ENCODE measurements at regions not wholly inside any gene's neighbourhood (a gene's known extent, or its start where the extent isn't known, plus 50 kb on each side); places are given as distances from the start of the nearest gene placed in this dataset.

- Histone ChIP-seq H3K4me1 (no peaks in the 10 kb centered on the region), H3K27me3 (no peaks in the 10 kb centered on the region), H3K9me3 (peaks cover 0 to 2% (median 0%) of the 10 kb centered on the region in 4 donors), H3K36me3 (no peaks in the 10 kb centered on the region), H3K27ac (no peak overlapping the region), H3K4me3 (no peak overlapping the region)
- DNase-seq = no peak
- TF ChIP-seq, protein P1, sequence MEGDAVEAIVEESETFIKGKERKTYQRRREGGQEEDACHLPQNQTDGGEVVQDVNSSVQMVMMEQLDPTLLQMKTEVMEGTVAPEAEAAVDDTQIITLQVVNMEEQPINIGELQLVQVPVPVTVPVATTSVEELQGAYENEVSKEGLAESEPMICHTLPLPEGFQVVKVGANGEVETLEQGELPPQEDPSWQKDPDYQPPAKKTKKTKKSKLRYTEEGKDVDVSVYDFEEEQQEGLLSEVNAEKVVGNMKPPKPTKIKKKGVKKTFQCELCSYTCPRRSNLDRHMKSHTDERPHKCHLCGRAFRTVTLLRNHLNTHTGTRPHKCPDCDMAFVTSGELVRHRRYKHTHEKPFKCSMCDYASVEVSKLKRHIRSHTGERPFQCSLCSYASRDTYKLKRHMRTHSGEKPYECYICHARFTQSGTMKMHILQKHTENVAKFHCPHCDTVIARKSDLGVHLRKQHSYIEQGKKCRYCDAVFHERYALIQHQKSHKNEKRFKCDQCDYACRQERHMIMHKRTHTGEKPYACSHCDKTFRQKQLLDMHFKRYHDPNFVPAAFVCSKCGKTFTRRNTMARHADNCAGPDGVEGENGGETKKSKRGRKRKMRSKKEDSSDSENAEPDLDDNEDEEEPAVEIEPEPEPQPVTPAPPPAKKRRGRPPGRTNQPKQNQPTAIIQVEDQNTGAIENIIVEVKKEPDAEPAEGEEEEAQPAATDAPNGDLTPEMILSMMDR (IDR thresholded peaks at IDR 0.05) = no peak
- TF ChIP-seq POLR2A (IDR thresholded peaks at IDR 0.05) = no peak
These were observed 85.2 kb upstream of the MAX start for GRCh38 chr14:65187421-65188049.

DNA sequence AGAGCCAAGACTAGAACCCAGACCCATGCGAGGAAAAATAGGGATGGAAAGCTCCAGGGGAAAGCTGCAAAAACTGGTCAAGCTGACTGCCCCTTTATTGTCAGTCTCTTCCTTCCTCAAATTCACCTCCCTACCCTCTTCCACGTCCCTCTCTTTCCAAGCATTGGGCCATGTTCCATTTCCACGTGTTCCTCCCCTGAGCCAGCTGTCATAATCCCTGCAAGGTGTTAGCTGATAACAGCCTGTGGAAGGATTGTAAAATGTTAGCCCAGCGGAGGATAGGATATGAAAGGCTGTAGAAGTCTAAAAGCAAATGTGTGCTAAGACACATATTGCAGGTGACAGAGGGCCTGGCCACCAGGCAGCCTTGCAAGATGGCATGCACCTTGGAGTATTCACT is 88.0 kb upstream of the MAX start:
- no peak for TF ChIP-seq POLR2A (IDR thresholded peaks at IDR 0.05)
- TF ChIP-seq, protein P1 (IDR thresholded peaks at IDR 0.05) = no peak
- no peak overlapping the region for H3K27ac ChIP-seq
- no peaks in the 10 kb centered on the region for H3K36me3 ChIP-seq
- no peaks in the 10 kb centered on the region for H3K4me1 ChIP-seq
- no peak overlapping the region for H3K4me3 ChIP-seq
- no peaks in the 10 kb centered on the region for H3K27me3 ChIP-seq
- no peak for DNase-seq
- no peaks in the 10 kb centered on the region for H3K9me3 ChIP-seq

- Histone ChIP-seq H3K9me3 (no peaks in the 10 kb centered on the region), H3K36me3 (no peaks in the 10 kb centered on the region), H3K27me3 (no peaks in the 10 kb centered on the region), H3K27ac (no peak overlapping the region), H3K4me3 (no peak overlapping the region), H3K4me1 (no peaks in the 10 kb centered on the region)
- TF ChIP-seq, protein P1 (IDR thresholded peaks at IDR 0.05) = no peak
- TF ChIP-seq POLR2A (IDR thresholded peaks at IDR 0.05) = no peak
- DNase-seq = no peak
These were observed 89.4 kb upstream of the MAX start for GRCh38 chr14:65191716-65192115.

- H3K9me3 ChIP-seq = no peaks in the 10 kb centered on the region
- DNase-seq = no peak
- no peaks in the 10 kb centered on the region for H3K4me1 ChIP-seq
- H3K27me3 ChIP-seq = no peaks in the 10 kb centered on the region
- no peak for TF ChIP-seq POLR2A (IDR thresholded peaks at IDR 0.05)
- TF ChIP-seq, protein P1 (IDR thresholded peaks at IDR 0.05) = no peak
- H3K36me3 ChIP-seq = no peaks in the 10 kb centered on the region
- no peak overlapping the region for H3K27ac ChIP-seq
- no peak overlapping the region for H3K4me3 ChIP-seq
These were observed 90.4 kb upstream of the MAX start for GRCh38 chr14:65192686-65193085.

GRCh38 chr14:65193916-65194590 is 91.7 kb upstream of the MAX start:
- no peak for DNase-seq
- Histone ChIP-seq H3K4me1 (no peaks in the 10 kb centered on the region), H3K36me3 (no peaks in the 10 kb centered on the region), H3K4me3 (no peak overlapping the region), H3K9me3 (no peaks in the 10 kb centered on the region), H3K27me3 (no peaks in the 10 kb centered on the region), H3K27ac (no peak overlapping the region)
- TF ChIP-seq, protein P1 (IDR thresholded peaks at IDR 0.05) = no peak
- TF ChIP-seq POLR2A (IDR thresholded peaks at IDR 0.05) = no peak
